ENCODE measurements at regions not wholly inside any gene's neighbourhood (a gene's known extent, or its start where the extent isn't known, plus 50 kb on each side); places are given as distances from the start of the nearest gene placed in this dataset.

DNA sequence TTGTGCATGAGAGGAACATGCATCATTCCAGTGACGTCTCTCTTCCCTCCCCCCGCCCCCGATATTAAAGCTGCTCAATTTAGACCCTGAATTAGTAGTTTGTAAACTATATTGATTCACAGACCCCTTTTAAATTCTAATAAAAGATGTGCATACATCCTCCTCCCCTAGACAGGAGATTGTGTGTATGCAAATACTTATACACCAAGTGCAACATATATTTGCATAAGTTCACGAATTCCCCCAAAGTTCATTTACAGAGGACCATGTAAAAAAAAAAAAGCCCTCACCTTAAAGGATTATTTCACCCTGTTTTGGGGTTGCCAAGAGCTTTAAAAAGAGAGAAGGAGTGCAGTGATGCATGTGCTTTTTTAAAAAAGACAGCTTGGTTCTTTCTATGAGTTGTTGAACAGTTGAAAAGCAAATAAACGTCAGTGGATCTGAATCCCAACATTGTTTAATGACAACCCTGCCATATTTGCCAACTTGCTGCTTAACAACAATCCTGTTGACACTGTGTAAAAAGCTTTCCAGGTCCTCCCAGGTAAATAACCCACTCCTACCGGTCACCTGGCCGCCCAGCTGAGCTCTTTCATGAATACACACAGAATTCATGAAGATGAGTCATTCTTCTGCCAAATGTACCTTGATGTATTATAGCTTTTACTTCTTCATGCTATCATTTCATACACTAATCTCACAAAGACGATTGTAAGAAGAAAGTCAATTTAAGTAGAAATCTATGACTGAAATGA, 211.5 kb downstream of the IKZF2 start:
- H2AFZ ChIP-seq (replicated peaks): no peak overlapping the region
- TF ChIP-seq EZH2 (IDR thresholded peaks at IDR 0.05) (no peak), CTCF (IDR thresholded peaks at IDR 0.05) (no peak), EZH2phosphoT487 (IDR thresholded peaks at IDR 0.05) (no peak)
- H3K4me3 ChIP-seq: no peak overlapping the region
- peaks cover 2% of the 10 kb centered on the region for H3K27me3 Mint-ChIP-seq (ENCODE audit: insufficient read depth, low read depth)
- H3K27me3 ChIP-seq: no peaks in the 10 kb centered on the region
- no peaks in the 10 kb centered on the region for H3K9me3 Mint-ChIP-seq
- peaks cover 22% of the 10 kb centered on the region for H3K4me1 ChIP-seq
- no peak overlapping the region for H3K27ac Mint-ChIP-seq
- no peaks in the 10 kb centered on the region for H3K9me3 ChIP-seq (ENCODE audit: low read depth)
- H3K4me1 Mint-ChIP-seq: peaks cover 25% of the 10 kb centered on the region
- peak overlapping the region; percentile 58 for H3K4me2 ChIP-seq
- H3F3A ChIP-seq (ENCODE audit: low read depth): peaks cover 6% of the 10 kb centered on the region
- no peaks in the 10 kb centered on the region for H3K36me3 Mint-ChIP-seq
- H3K4me3 Mint-ChIP-seq: no peak overlapping the region
- no peaks in the 10 kb centered on the region for H3K36me3 ChIP-seq
- H4K20me1 ChIP-seq (ENCODE audit: low read depth): no peaks in the 10 kb centered on the region
- no peak overlapping the region for H3K27ac ChIP-seq
- H3K9ac ChIP-seq: no peak overlapping the region
- no peaks in the 10 kb centered on the region for H3K79me2 ChIP-seq (ENCODE audit: low read depth)
- no peak for DNase-seq (ENCODE audit: low spot score)

DNA sequence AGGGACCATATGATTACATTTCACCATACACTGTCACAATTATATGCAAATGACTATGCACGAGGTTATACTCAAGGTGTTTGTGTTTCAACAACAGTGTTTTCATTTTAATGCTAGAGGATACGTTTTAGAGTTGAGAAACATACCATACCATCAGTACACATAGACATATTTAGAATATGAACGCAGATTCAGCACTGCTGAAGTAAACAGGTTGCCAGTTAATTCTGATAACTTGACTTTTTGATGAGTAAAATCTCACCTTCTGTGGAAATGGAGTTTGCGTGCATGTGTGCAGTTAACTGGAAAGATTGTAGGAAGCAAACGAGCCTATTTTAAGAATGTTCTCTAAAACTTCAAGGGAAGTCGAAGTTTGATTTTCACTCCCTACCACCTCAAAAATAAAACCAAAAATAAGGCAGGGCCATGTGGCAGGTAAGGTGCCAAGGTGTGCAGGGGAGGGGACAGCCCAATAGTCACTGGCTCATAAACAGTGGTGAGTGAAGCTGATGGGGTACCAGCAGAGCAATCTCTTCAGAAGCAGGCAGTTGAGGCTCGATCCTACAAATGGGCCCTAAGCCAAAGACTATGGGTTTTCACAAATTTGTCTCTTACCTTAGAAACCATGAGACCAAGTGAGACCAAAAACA, 213.1 kb downstream of the IKZF2 start:
- no peak overlapping the region for H3K4me3 Mint-ChIP-seq
- peaks cover 23% of the 10 kb centered on the region for H3K4me1 Mint-ChIP-seq
- no peak overlapping the region for H3K4me3 ChIP-seq
- no peak overlapping the region for H3K4me2 ChIP-seq
- no peak for DNase-seq (ENCODE audit: low spot score)
- no peak overlapping the region for H2AFZ ChIP-seq (replicated peaks)
- peaks cover 2% of the 10 kb centered on the region for H3K27me3 Mint-ChIP-seq (ENCODE audit: insufficient read depth, low read depth)
- H3K79me2 ChIP-seq (ENCODE audit: low read depth): no peaks in the 10 kb centered on the region
- TF ChIP-seq CTCF (IDR thresholded peaks at IDR 0.05): no peak
- no peak for TF ChIP-seq EZH2 (IDR thresholded peaks at IDR 0.05)
- no peak for TF ChIP-seq EZH2phosphoT487 (IDR thresholded peaks at IDR 0.05)
- no peak overlapping the region for H3K9ac ChIP-seq
- no peaks in the 10 kb centered on the region for H3K9me3 ChIP-seq (ENCODE audit: low read depth)
- peaks cover 6% of the 10 kb centered on the region for H3F3A ChIP-seq (ENCODE audit: low read depth)
- H3K4me1 ChIP-seq: peaks cover 21% of the 10 kb centered on the region
- H4K20me1 ChIP-seq (ENCODE audit: low read depth): no peaks in the 10 kb centered on the region
- H3K9me3 Mint-ChIP-seq: no peaks in the 10 kb centered on the region
- no peaks in the 10 kb centered on the region for H3K27me3 ChIP-seq
- H3K36me3 ChIP-seq: no peaks in the 10 kb centered on the region
- no peaks in the 10 kb centered on the region for H3K36me3 Mint-ChIP-seq
- no peak overlapping the region for H3K27ac ChIP-seq
- H3K27ac Mint-ChIP-seq: no peak overlapping the region

DNA sequence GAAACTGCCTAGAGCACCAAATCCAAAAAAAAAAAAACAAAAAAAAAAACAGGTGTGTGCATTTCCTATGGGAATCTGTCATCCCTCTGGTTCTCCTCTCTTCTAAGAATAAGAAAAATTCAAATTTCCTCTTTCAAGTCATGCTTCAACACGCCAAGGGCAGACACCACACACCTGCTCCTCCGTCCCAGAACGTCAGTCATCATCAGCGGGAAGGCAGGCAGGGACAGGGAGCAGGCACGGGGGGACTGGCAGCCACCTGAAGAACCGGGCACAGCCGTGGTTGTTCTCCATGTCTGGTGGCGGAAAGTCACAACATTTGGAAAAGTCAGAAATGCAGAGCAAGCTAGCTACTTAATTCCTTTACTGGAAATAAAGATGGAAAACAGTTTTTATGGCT, 214.8 kb downstream of the IKZF2 start:
- TF ChIP-seq CTCF (IDR thresholded peaks at IDR 0.05) (no peak), EZH2 (IDR thresholded peaks at IDR 0.05) (no peak), EZH2phosphoT487 (IDR thresholded peaks at IDR 0.05) (no peak)
- Histone ChIP-seq H3K79me2 (ENCODE audit: low read depth) (no peaks in the 10 kb centered on the region), H3K4me3 (no peak overlapping the region), H2AFZ (replicated peaks) (no peak overlapping the region), H3F3A (ENCODE audit: low read depth) (peaks cover 6% of the 10 kb centered on the region), H3K27ac (no peak overlapping the region), H3K36me3 (no peaks in the 10 kb centered on the region), H3K4me2 (no peak overlapping the region), H3K4me1 (peaks cover 18% of the 10 kb centered on the region), H3K9me3 (ENCODE audit: low read depth) (no peaks in the 10 kb centered on the region), H3K9ac (no peak overlapping the region), H4K20me1 (ENCODE audit: low read depth) (no peaks in the 10 kb centered on the region), H3K27me3 (no peaks in the 10 kb centered on the region)
- H3K9me3 Mint-ChIP-seq: no peaks in the 10 kb centered on the region
- H3K27ac Mint-ChIP-seq: no peak overlapping the region
- no peak overlapping the region for H3K4me3 Mint-ChIP-seq
- no peaks in the 10 kb centered on the region for H3K36me3 Mint-ChIP-seq
- DNase-seq (ENCODE audit: low spot score): no peak
- peaks cover 22% of the 10 kb centered on the region for H3K4me1 Mint-ChIP-seq
- H3K27me3 Mint-ChIP-seq (ENCODE audit: insufficient read depth, low read depth): no peaks in the 10 kb centered on the region
